HepG2 (cell line): ENCODE measurements at regions not wholly inside any gene's neighbourhood (a gene's known extent, or its start where the extent isn't known, plus 50 kb on each side); places are given as distances from the start of the nearest gene placed in this dataset.

ENCODE experiments used
- ATAC-seq: fragments of 200-7000 bp; cut with Tn5 transposase; 3 replicates; pipeline ENCODE4 v1.9.1; 2020; ENCODE audit warnings: mild to moderate bottlenecking, moderate library complexity
- BruUV-seq: library from RNA; stranded (reverse); fragments of 400-500 nt; replicated peaks from 2 replicates; lab custom pipeline; 2021; lab: Mats Ljungman, UMichigan
- CTCF ChIA-PET: fragments of 300-600 bp; formaldehyde crosslinking; extraction: SDS; loops from one replicate; lab custom pipeline; 2021; ENCODE audit warnings: low total read pairs, inconsistent platforms, low intra/inter-chr PET ratio; lab: Yijun Ruan, JAX
- POLR2A ChIA-PET: fragments of 350-600 bp; sonication (Branson Sonifier 250); formaldehyde crosslinking; loops from one replicate; lab custom pipeline; 2020; ENCODE audit warnings: antibody characterized with exemption, inconsistent platforms; lab: Yijun Ruan, JAX
- DNase-seq: peaks from one replicate; pipeline ENCODE4 v3.0.0-alpha.2; 2015; ENCODE audit warnings: low spot score
- FAIRE-seq: peaks from 3 replicates; lab custom pipeline; 2011; peaks lifted over from hg19 to GRCh38; lab: Jason Lieb, UNC
- H2AFZ ChIP-seq: one replicate; pipeline ENCODE4 v1.6.1; 2011; ENCODE audit warnings: low read length, inconsistent platforms
- H3K27ac ChIP-seq: fragments of 300-600 bp; 3 replicates; pipeline ENCODE4 v1.8.0; 2011; ENCODE audit warnings: mixed run types, mild to moderate bottlenecking, mixed read lengths, low read length, inconsistent platforms; ENCODE audit not compliant: insufficient read depth; ENCODE audit errors: extremely low read length
- H3K27me3 ChIP-seq, 2 experiments: fragments of 200-600 bp in 1 of 2; 2 replicates in 1 of 2; 3 replicates in 1 of 2; pipeline versions ENCODE4 v1.6.0 to v1.8.0; 2011; ENCODE audit warnings: low read length in 2 of 2, mild to moderate bottlenecking in 2 of 2, moderate library complexity in 2 of 2, inconsistent platforms in 1 of 2; ENCODE audit not compliant: insufficient read depth in 2 of 2, control insufficient read depth in 1 of 2
- H3K36me3 ChIP-seq, 2 experiments: fragments of 200-600 bp in 1 of 2; replicated peaks in 1 of 2; 2 replicates in 1 of 2; 3 replicates in 1 of 2; pipeline versions ENCODE4 v1.5.1 to v1.8.0; 2011; ENCODE audit warnings: low read length in 2 of 2, inconsistent platforms in 1 of 2; ENCODE audit not compliant: insufficient read depth in 2 of 2, control insufficient read depth in 1 of 2
- H3K4me1 ChIP-seq: 2 replicates; pipeline ENCODE4 v1.5.1; 2012; ENCODE audit warnings: low read length, inconsistent platforms; ENCODE audit not compliant: insufficient read depth
- H3K4me2 ChIP-seq: 2 replicates; pipeline ENCODE4 v1.6.0; 2011; ENCODE audit warnings: low read depth, low read length, inconsistent platforms
- H3K4me3 ChIP-seq, 3 experiments: fragments of 200-600 bp in 1 of 3; sonication (generic), shearing (Covaris generic) in 1 of 3; replicated peaks in 1 of 3; 2 replicates each; pipeline ENCODE4 v1.5.1; 2011 to 2016; ENCODE audit warnings: low read length in 3 of 3, inconsistent platforms in 2 of 3, low read depth in 2 of 3, mild to moderate bottlenecking in 2 of 3, control low read depth in 1 of 3, mixed read lengths in 1 of 3; ENCODE audit not compliant: insufficient read depth in 1 of 3
- H3K79me2 ChIP-seq: one replicate; pipeline ENCODE4 v1.6.1; 2011; ENCODE audit warnings: low read length, inconsistent platforms; ENCODE audit not compliant: insufficient read depth
- H3K9ac ChIP-seq: 2 replicates; pipeline ENCODE4 v1.6.0; 2011; ENCODE audit warnings: mild to moderate bottlenecking, low read depth, low read length, inconsistent platforms; ENCODE audit not compliant: insufficient read depth
- H3K9me3 ChIP-seq: 2 replicates; pipeline ENCODE4 v1.5.1; 2012; ENCODE audit warnings: mild to moderate bottlenecking, low read length
- H4K20me1 ChIP-seq: 2 replicates; pipeline ENCODE4 v1.6.0; 2011; ENCODE audit warnings: inconsistent platforms, mild to moderate bottlenecking, low read length, moderate library complexity; ENCODE audit not compliant: insufficient read depth
- CREB3 ChIP-seq: sonication (generic); formaldehyde crosslinking; IDR thresholded peaks from 2 replicates; pipeline ENCODE4 v1.5.0; 2020; ENCODE audit warnings: missing genetic modification reagents
- E2F2 ChIP-seq: sonication (generic); formaldehyde crosslinking; IDR thresholded peaks from 2 replicates; pipeline ENCODE4 v1.4.0; 2020; ENCODE audit warnings: missing genetic modification reagents, borderline replicate concordance
- FIP1L1 ChIP-seq: fragments of 200-400 bp; formaldehyde crosslinking; IDR thresholded peaks from 2 replicates; pipeline ENCODE4 v1.6.1; 2018; ENCODE audit warnings: low read depth, mild to moderate bottlenecking, low read length, moderate library complexity, borderline replicate concordance; ENCODE audit not compliant: insufficient read depth
- FOXA1 ChIP-seq, 2 experiments: fragments of 450-650 bp in 1 of 2; sonication (generic) in 1 of 2; formaldehyde crosslinking in 1 of 2; IDR thresholded peaks; 2 replicates each; pipeline versions ENCODE4 v1.4.0 to v1.6.1; 2016 to 2020; ENCODE audit warnings: missing genetic modification reagents in 1 of 2
- GPN1 ChIP-seq: sonication (generic); formaldehyde crosslinking; IDR thresholded peaks from 2 replicates; pipeline ENCODE4 v1.5.1; 2020; ENCODE audit warnings: missing genetic modification reagents, borderline replicate concordance
- HCFC1 ChIP-seq: fragments of 150-350 bp; IDR thresholded peaks from 2 replicates; pipeline ENCODE4 v1.6.1; 2014; ENCODE audit warnings: low read depth, low read length
- HNRNPL ChIP-seq: fragments of 200-400 bp; formaldehyde crosslinking; IDR thresholded peaks from 2 replicates; pipeline ENCODE4 v1.6.1; 2017; ENCODE audit warnings: mild to moderate bottlenecking, low read depth, low read length
- MIXL1 ChIP-seq: IDR thresholded peaks from 2 replicates; pipeline ENCODE4 v1.6.1; 2016
- NFIB ChIP-seq: sonication (generic); formaldehyde crosslinking; IDR thresholded peaks from 2 replicates; pipeline ENCODE4 v1.9.0; 2021; ENCODE audit warnings: missing genetic modification reagents, mild to moderate bottlenecking, borderline replicate concordance
- PCBP1 ChIP-seq: fragments of 200-400 bp; formaldehyde crosslinking; IDR thresholded peaks from 2 replicates; pipeline ENCODE4 v1.6.1; 2017; ENCODE audit warnings: mild to moderate bottlenecking, low read depth, low read length, borderline replicate concordance
- RFXAP ChIP-seq: sonication (generic); formaldehyde crosslinking; IDR thresholded peaks from 2 replicates; pipeline ENCODE4 v1.4.0; 2020; ENCODE audit warnings: missing genetic modification reagents, borderline replicate concordance
- TOPORS ChIP-seq: sonication (generic); formaldehyde crosslinking; IDR thresholded peaks from 2 replicates; pipeline ENCODE4 v1.8.0; 2023; ENCODE audit warnings: mild to moderate bottlenecking, missing genetic modification reagents
- TRIM24 ChIP-seq: sonication (generic); formaldehyde crosslinking; IDR thresholded peaks from 2 replicates; pipeline ENCODE4 v1.8.0; 2022; ENCODE audit warnings: mild to moderate bottlenecking, missing genetic modification reagents
- XRCC5 ChIP-seq: fragments of 200-400 bp; formaldehyde crosslinking; optimal IDR thresholded peaks from 2 replicates; pipeline ENCODE3; 2017; ENCODE audit warnings: mild to moderate bottlenecking, low read length
- ZNF136 ChIP-seq: sonication (generic); formaldehyde crosslinking; IDR thresholded peaks from 2 replicates; pipeline ENCODE4 v1.8.1; 2022; ENCODE audit warnings: low read depth, mild to moderate bottlenecking, moderate library complexity, missing genetic modification reagents
- ZNF354B ChIP-seq: sonication (generic); formaldehyde crosslinking; IDR thresholded peaks from 2 replicates; pipeline ENCODE4 v1.8.0; 2022; ENCODE audit warnings: mild to moderate bottlenecking, missing genetic modification reagents
- ZNF83 ChIP-seq: sonication (generic); formaldehyde crosslinking; IDR thresholded peaks from 2 replicates; pipeline ENCODE4 v1.4.0; 2020; ENCODE audit warnings: missing genetic modification reagents, mild to moderate bottlenecking, borderline replicate concordance
- ZSCAN25 ChIP-seq: sonication (generic); formaldehyde crosslinking; IDR thresholded peaks from 2 replicates; pipeline ENCODE4 v1.8.0; 2022; ENCODE audit warnings: mild to moderate bottlenecking, missing genetic modification reagents
- WGBS: methylation state at CpG from one replicate; pipeline ENCODE4 v1.1.6; 2017; ENCODE audit warnings: low lambda C conversion rate; 5-methylcytosine and 5-hydroxymethylcytosine counted together
- in situ Hi-C: cut with HindIII; loops from 2 replicates; pipeline ENCODE4 v1.10.0; 2017; ENCODE audit warnings: low pct_unique_long_range_greater_than_20kb; ENCODE audit not compliant: extremely low pct_ligation_motif_present
- intact Hi-C: fragments of 100-400 bp; cut with micrococcal nuclease; formaldehyde crosslinking; loops from one replicate; pipeline ENCODE4 v1.10.0; 2022; ENCODE audit not compliant: unreplicated experiment

- ChIA-PET CTCF (no interaction called here), POLR2A (no interaction called here)
- DNase-seq (no peak), ATAC-seq (no peak), FAIRE-seq (no peak)
- no peaks in the 10 kb centered on the region for H4K20me1 ChIP-seq
- no peak overlapping the region for H3K4me3 ChIP-seq
- no peaks in the 10 kb centered on the region for H3K36me3 ChIP-seq
- in situ Hi-C loops (no loop called here), intact Hi-C loops (no loop called here)
- H3K4me2 ChIP-seq: no peak overlapping the region
- TF ChIP-seq FOXA1 (IDR thresholded peaks at IDR 0.05) (no peak), FOXA1 (CRISPR knock-in tag; IDR thresholded peaks at IDR 0.05) (no peak), MIXL1 (CRISPR knock-in tag) (no peak), ZNF83 (CRISPR knock-in tag) (no peak), HCFC1 (no peak), XRCC5 (no peak), ZNF136 (no peak), E2F2 (CRISPR knock-in tag) (no peak), RFXAP (CRISPR knock-in tag) (no peak), HNRNPL (no peak)
- no peaks in the 10 kb centered on the region for H3K4me1 ChIP-seq
- H3K27me3 ChIP-seq: no peaks in the 10 kb centered on the region
- no peaks in the 10 kb centered on the region for H3K79me2 ChIP-seq
- no peak overlapping the region for H3K9ac ChIP-seq
- H2AFZ ChIP-seq: no peak overlapping the region
- H3K9me3 ChIP-seq: no peaks in the 10 kb centered on the region
- no TSS peak for BruUV-seq
- no peak overlapping the region for H3K27ac ChIP-seq
- 9% methylated on average over 2 of the region's 2 CpGs for WGBS
Observed at GRCh38 chr3:117863146-117863545, 1153.6 kb downstream of the TUSC7 start.

GRCh38 chr3:117865338-117865737 lies 1155.8 kb downstream of the TUSC7 start:
- CTCF ChIA-PET: no interaction called here
- no peaks in the 10 kb centered on the region for H3K36me3 ChIP-seq
- H3K4me3 ChIP-seq: no peak overlapping the region
- ATAC-seq (no peak), DNase-seq (no peak), FAIRE-seq (no peak)
- H3K9ac ChIP-seq: no peak overlapping the region
- BruUV-seq: no TSS peak
- in situ Hi-C loops (no loop called here), intact Hi-C loops (no loop called here)
- POLR2A ChIA-PET: no interaction called here
- no peaks in the 10 kb centered on the region for H3K79me2 ChIP-seq
- no peak overlapping the region for H3K27ac ChIP-seq
- H4K20me1 ChIP-seq: no peaks in the 10 kb centered on the region
- H3K4me2 ChIP-seq: no peak overlapping the region
- no peaks in the 10 kb centered on the region for H3K4me1 ChIP-seq
- 13% methylated on average over 4 of the region's 4 CpGs for WGBS
- H3K9me3 ChIP-seq: no peaks in the 10 kb centered on the region
- no peaks in the 10 kb centered on the region for H3K27me3 ChIP-seq
- no peak overlapping the region for H2AFZ ChIP-seq
- TF ChIP-seq TOPORS (CRISPR knock-in tag) (no peak), GPN1 (CRISPR knock-in tag) (no peak), PCBP1 (no peak), NFIB (CRISPR knock-in tag) (no peak), TRIM24 (no peak), FIP1L1 (no peak), CREB3 (no peak), ZNF354B (CRISPR knock-in tag) (no peak), ZSCAN25 (CRISPR knock-in tag) (no peak)
